HL-60/S4 treated with phorbol 12-myristate 13-acetate at 8.2 ng/mL for 4 days and 3 days (cell line): ENCODE measurements at regions not wholly inside any gene's neighbourhood (a gene's known extent, or its start where the extent isn't known, plus 50 kb on each side); places are given as distances from the start of the nearest gene placed in this dataset.

Source experiments
- in situ Hi-C: fragments of 300-500 bp; cut with MboI; formaldehyde crosslinking; loops from 2 replicates; pipeline ENCODE4 v1.15.0; 2022; ENCODE audit warnings: low sequenced_read_pairs

- in situ Hi-C loops, result no loop called here
These were observed 327.4 kb downstream of the DRD1 start for GRCh38 chr5:175116466-175117048.

GRCh38 chr5:175115831-175116230 is 328.2 kb downstream of the DRD1 start:
- in situ Hi-C loops, result no loop called here

- in situ Hi-C loops, result no loop called here
These were observed 330.0 kb downstream of the DRD1 start for GRCh38 chr5:175113947-175114346.

DNA sequence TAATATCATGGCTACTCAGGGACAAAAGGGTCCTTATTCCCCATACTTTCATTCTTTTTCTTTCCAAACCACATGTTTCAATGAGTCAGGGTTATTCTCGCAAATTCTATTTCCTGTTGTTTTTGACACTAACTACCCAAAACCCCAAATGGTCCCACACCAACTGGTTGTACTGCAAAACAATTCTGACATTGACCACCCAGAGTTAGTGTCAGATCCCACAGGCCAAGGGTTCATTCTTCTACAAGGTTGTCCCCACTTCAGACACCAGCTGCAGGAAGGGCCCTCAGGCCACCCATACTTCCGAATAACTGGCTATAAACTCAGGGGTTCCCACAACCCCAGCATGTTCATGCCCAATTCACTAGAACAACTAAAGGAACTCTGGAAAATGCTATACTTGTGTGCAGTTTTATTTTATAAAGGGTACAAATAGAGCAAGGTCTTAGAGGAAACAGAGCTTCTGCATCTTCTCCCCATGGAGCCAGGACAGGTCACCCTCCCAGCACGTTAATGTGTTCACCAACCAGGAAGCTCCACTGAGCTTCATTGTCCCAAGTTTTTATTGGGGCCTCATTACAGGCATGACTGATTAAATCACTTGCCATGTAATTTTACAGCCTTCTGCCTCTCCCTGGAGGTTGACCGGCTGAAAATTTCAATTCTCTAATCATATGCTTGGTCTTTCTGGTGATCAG is 334.8 kb downstream of the DRD1 start:
- in situ Hi-C loops, result no loop called here

DNA sequence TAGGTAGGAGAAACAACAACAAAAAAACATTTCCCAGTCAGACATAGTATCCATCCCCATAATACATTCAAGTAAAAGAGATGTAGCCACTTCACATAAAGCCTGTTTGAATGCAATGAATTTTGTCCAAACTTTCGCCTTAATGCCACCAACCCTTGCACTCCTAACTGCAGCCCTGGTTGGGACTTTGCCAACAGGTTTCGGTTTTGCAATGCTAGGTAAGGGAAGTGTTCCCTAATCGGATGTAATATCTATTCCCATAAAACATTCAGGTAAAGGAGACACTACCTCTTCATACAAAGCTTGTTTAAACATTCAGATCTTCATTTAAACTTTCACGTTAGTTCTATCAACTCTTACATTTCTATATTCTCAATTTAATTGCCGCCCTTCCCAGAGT is 336.1 kb downstream of the DRD1 start:
- in situ Hi-C loops, result no loop called here

DNA sequence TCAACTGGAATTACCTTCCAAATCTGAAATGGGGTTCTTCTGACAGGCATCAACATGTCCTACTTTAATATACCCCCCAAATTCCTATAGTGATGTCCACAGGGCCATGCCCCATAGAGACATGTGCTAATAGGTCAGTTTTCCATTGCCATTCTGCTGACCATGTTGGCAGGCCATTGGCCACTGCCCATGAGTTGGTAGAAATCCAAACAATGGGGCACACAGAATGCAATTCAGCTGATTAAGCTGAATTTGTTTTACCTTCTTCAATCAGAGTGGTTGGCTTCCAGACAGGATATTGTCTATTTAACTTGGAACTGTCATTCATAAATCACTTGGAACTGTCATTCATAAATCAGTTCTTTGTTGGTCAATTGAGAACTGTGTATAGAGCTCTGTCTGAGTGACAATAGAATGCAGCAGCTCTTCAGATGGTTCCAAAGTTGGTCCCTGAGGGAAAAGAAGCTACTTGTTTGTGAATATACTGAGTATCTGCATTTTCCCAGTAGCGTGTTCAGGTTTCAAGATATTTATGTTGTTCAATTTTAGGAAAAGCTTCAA is 336.9 kb downstream of the DRD1 start:
- in situ Hi-C loops, result no loop called here

GRCh38 chr5:175104677-175105076 is 339.3 kb downstream of the DRD1 start:
- in situ Hi-C loops, result no loop called here

- in situ Hi-C loops, result no loop called here
These were observed 340.2 kb downstream of the DRD1 start for GRCh38 chr5:175103746-175104145.

DNA sequence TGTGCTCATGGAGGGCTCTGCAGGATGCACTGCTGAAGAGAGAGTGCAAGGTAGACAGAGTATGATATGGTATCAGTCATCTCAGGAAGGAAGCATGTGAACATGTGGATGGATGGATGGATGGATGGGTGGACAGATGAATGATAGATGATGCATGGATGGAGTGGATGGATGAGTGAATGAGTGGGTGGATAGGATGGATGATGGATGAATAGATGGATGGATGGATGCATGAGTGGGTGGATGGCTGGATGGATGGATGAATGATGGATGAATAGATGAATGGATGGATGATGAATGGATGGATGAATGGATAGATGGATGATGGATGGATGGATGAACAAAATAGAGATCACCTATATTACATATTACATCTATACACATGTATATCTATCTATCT is 341.3 kb downstream of the DRD1 start:
- in situ Hi-C loops, result no loop called here

GRCh38 chr5:175098301-175098700 is 345.7 kb downstream of the DRD1 start:
- in situ Hi-C loops, result no loop called here

DNA sequence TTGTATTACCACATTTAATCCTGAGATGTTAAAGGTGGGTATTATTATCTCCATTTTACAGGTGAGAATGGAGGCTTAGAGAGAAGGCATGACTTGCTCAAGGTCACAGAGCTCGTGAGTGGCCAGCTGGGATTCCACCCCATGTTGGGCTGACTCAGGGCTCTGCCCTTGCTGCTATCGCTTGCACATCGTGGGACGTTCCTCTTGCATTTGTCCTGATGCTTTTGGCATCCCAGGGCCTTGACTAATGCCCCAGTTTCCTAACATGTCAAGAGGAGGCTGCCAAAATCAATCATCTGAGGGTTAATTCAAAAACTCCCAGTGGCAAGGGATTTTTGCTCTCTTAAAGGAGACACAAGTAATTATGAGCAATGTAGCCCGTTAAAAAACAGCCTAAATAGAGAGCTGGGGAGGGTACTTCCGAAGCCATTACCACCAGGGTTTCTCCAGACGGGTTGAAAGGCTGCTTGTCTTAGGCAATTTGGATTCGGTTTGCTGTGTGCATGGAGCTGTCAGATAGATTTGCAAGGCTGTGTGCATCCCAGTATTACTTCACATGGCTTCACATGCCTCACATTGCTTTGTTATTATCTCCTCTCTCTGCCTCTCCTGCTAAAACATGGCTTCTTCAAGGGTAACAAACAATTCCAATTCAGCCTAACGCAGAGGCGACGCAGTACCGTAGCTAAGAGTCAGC is 347.4 kb downstream of the DRD1 start:
- in situ Hi-C loops, result no loop called here

DNA sequence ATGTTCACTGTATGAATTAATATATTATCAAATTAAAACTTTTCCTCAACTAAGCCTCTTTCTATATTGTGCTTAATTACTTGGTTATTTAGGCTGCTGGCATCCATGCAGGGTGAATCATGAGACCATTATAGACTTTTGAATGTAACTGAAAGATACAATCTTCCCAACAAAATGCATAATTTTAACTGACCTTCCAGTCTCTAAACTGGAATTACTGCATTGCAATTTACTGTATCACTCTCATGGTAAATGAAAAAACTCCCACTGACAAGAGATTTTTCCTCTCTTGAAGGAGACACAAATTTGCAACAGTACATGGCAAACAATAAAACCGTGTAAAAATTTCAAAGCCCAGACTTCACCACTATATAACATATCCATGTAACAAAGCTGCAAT is 349.5 kb downstream of the DRD1 start:
- in situ Hi-C loops, result no loop called here

- in situ Hi-C loops, result no loop called here
These were observed 351.3 kb downstream of the DRD1 start for GRCh38 chr5:175092691-175093090.

GRCh38 chr5:175088963-175089362 is 355.0 kb downstream of the DRD1 start:
- in situ Hi-C loops, result no loop called here

DNA sequence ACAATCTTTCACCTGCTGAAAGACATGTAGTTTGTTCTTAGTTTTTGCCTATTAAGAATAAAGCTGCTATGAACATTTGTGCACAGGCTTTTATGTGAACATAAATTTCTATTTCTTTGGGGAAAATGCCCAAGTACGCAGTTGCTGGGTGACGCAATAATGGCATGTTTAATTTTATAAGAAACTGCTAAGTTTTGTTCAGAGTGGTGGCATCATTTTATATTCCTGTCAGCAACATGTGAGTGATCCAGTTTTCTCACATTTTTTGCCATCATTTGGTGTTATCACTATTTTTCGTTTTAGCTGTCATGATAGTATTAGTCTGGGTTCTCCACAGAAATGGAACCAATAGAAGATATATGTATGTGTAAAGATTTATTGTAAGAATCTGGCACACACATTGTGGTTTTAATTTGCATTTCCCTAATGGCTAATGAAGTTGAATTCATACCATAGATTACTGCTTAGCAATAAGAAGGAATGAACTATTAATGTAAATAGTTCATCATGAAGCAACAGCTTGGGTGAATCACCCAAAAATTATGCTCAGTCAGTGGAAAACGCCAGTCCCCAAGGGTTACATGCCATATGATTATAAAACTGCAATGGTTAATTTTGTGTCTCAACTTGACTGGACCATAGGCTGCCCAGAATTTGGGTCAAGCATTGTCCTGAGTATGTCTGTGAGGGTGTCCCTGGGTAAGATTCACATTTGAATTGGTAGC is 358.6 kb downstream of the MSX2 start:
- in situ Hi-C loops, result no loop called here

DNA sequence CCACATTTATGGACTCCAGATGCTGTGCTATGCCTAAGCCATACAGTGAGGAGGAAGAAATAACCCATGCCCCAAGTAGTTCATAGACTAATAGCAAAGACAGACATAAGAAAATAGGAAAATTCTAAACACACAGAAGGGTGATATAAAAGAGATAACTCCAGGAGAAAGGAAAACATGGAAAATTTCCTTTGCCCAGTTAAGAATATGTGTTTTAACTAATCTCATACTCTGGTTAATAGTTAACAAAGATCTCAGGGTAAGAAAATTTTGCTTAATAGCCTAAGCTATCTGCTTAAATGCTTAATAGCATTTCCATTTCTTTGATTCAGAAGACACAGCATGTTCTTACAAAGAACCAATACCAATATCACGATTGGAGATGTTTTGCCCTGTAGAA is 358.0 kb downstream of the MSX2 start:
- in situ Hi-C loops, result no loop called here

DNA sequence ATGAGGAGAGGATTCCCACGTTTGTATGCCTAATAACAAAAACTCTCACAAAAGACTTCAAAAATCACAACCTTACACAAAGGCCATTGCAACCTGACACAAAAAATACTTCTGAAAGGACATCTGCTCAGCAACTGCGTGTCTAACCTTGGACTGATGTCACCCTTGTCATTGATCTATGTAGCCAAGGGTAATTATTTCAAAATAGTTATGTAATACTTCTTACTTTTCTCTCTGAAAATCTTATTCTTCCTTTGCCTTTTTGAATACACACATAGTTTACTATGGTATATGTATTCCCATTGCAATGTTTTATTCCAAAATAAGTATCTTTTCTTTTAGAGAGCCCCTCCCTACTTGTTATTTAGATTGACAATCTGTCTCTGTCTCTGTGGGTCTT is 355.3 kb downstream of the MSX2 start:
- in situ Hi-C loops, result no loop called here

DNA sequence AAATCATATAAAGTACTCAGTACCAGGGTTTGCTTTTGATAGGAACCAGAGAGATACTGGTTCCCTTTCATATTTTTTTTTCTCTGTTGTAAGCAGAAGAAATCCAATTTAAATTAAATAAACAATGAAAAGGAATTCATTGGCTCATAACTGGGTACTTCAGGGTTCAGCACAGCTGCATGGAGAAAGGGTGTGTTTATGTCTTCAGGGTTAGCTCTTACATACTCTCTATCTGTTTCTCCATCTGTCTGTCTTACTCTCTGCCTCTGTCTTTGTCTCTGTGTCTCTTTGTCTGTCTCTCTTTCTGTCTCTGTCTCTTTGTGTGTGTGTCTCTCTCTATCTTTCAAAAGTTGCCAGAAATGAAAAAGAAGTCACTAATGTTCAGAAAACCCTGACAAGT is 345.9 kb downstream of the MSX2 start:
- in situ Hi-C loops, result no loop called here

DNA sequence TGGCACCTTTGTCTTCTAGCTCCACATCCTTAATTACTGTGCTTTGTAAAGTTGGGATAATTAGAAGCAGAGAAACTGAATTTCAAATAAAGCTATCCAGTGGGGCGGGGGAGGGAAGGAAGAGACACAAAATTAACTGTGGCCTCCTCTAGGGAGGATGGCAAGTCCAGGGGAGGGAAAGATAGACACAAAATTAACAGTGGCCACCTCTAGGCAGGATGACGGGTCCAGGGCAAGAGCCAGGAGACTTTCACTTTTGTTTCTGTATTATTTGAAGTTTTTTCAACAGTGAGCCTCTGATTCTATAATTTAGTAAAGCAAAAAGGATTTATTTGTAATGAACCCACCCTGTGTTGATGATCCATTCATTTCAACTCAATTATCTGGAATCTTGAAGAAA is 335.9 kb downstream of the MSX2 start:
- in situ Hi-C loops, result no loop called here

GRCh38 chr5:175059687-175060211 is 335.4 kb downstream of the MSX2 start:
- in situ Hi-C loops, result no loop called here

- in situ Hi-C loops, result no loop called here
These were observed 332.4 kb downstream of the MSX2 start for GRCh38 chr5:175056831-175057230.
